ENCODE measurements at regions not wholly inside any gene's neighbourhood (a gene's known extent, or its start where the extent isn't known, plus 50 kb on each side); places are given as distances from the start of the nearest gene placed in this dataset.

- Mint-ChIP-seq H3K4me1 (peaks cover 22% of the 10 kb centered on the region), H3K27ac (no peak overlapping the region), H3K27me3 (ENCODE audit: low read depth, poor library complexity) (no peaks in the 10 kb centered on the region), H3K36me3 (ENCODE audit: low read depth) (no peaks in the 10 kb centered on the region), H3K9me3 (no peaks in the 10 kb centered on the region), H3K4me3 (no peak overlapping the region)
- no peak for DNase-seq
- no peak for TF ChIP-seq CTCF (IDR thresholded peaks at IDR 0.05)
Measured at GRCh38 chr5:128773378-128773777, 191.9 kb upstream of the SLC27A6 start.

GRCh38 chr5:128774605-128775004 is 190.7 kb upstream of the SLC27A6 start:
- H3K27me3 Mint-ChIP-seq (ENCODE audit: low read depth, poor library complexity): no peaks in the 10 kb centered on the region
- no peak overlapping the region for H3K4me3 Mint-ChIP-seq
- no peak for TF ChIP-seq CTCF (IDR thresholded peaks at IDR 0.05)
- no peak for DNase-seq
- H3K27ac Mint-ChIP-seq: no peak overlapping the region
- no peaks in the 10 kb centered on the region for H3K9me3 Mint-ChIP-seq
- no peaks in the 10 kb centered on the region for H3K36me3 Mint-ChIP-seq (ENCODE audit: low read depth)
- peaks cover 30% of the 10 kb centered on the region for H3K4me1 Mint-ChIP-seq

GRCh38 chr5:128775558-128775957 is 189.7 kb upstream of the SLC27A6 start:
- peaks cover 27% of the 10 kb centered on the region for H3K4me1 Mint-ChIP-seq
- H3K4me3 Mint-ChIP-seq: no peak overlapping the region
- no peaks in the 10 kb centered on the region for H3K9me3 Mint-ChIP-seq
- no peaks in the 10 kb centered on the region for H3K27me3 Mint-ChIP-seq (ENCODE audit: low read depth, poor library complexity)
- no peak for TF ChIP-seq CTCF (IDR thresholded peaks at IDR 0.05)
- no peak for DNase-seq
- H3K27ac Mint-ChIP-seq: no peak overlapping the region
- no peaks in the 10 kb centered on the region for H3K36me3 Mint-ChIP-seq (ENCODE audit: low read depth)

- TF ChIP-seq CTCF (IDR thresholded peaks at IDR 0.05): no peak
- peaks cover 29% of the 10 kb centered on the region for H3K4me1 Mint-ChIP-seq
- H3K9me3 Mint-ChIP-seq: no peaks in the 10 kb centered on the region
- DNase-seq: no peak
- H3K4me3 Mint-ChIP-seq: no peak overlapping the region
- H3K27me3 Mint-ChIP-seq (ENCODE audit: low read depth, poor library complexity): no peaks in the 10 kb centered on the region
- no peaks in the 10 kb centered on the region for H3K36me3 Mint-ChIP-seq (ENCODE audit: low read depth)
- no peak overlapping the region for H3K27ac Mint-ChIP-seq
Measured at GRCh38 chr5:128777052-128777451, 188.2 kb upstream of the SLC27A6 start.

- TF ChIP-seq CTCF (IDR thresholded peaks at IDR 0.05): no peak
- H3K27me3 Mint-ChIP-seq (ENCODE audit: low read depth, poor library complexity): no peaks in the 10 kb centered on the region
- no peak for DNase-seq
- peak overlapping the region; percentile 17 for H3K27ac Mint-ChIP-seq
- no peaks in the 10 kb centered on the region for H3K9me3 Mint-ChIP-seq
- H3K4me1 Mint-ChIP-seq: peaks cover 42% of the 10 kb centered on the region
- no peaks in the 10 kb centered on the region for H3K36me3 Mint-ChIP-seq (ENCODE audit: low read depth)
- H3K4me3 Mint-ChIP-seq: no peak overlapping the region
Measured at GRCh38 chr5:128778474-128778873, 186.8 kb upstream of the SLC27A6 start.

GRCh38 chr5:128782446-128782845 is 182.8 kb upstream of the SLC27A6 start:
- Mint-ChIP-seq H3K36me3 (ENCODE audit: low read depth) (peaks cover 9% of the 10 kb centered on the region), H3K9me3 (peaks cover 12% of the 10 kb centered on the region), H3K4me1 (peaks cover 37% of the 10 kb centered on the region), H3K27ac (no peak overlapping the region), H3K27me3 (ENCODE audit: low read depth, poor library complexity) (no peaks in the 10 kb centered on the region), H3K4me3 (no peak overlapping the region)
- no peak for DNase-seq
- no peak for TF ChIP-seq CTCF (IDR thresholded peaks at IDR 0.05)
